Fibroblast of the aortic adventitia (primary cell): ENCODE measurements at regions not wholly inside any gene's neighbourhood (a gene's known extent, or its start where the extent isn't known, plus 50 kb on each side); places are given as distances from the start of the nearest gene placed in this dataset.
A peak's percentile ranks its signal among the peaks of the same experiment; 100 is the strongest.

Experiments
- DNase-seq: peaks from one replicate; pipeline ENCODE4 v3.0.0-alpha.2; 2010; ENCODE audit warnings: low read depth
- H3K4me3 ChIP-seq: 2 replicates; pipeline ENCODE4 v1.5.1; 2011; ENCODE audit warnings: low read depth, mild to moderate bottlenecking, control low read depth, low read length, moderate library complexity
- TF ChIP-seq, protein P1 (sequence below): IDR thresholded peaks from 2 replicates; pipeline ENCODE4 v1.5.1; 2011; ENCODE audit warnings: mild to moderate bottlenecking, low read length, control low read depth, inconsistent platforms; ENCODE audit not compliant: insufficient read depth

DNA sequence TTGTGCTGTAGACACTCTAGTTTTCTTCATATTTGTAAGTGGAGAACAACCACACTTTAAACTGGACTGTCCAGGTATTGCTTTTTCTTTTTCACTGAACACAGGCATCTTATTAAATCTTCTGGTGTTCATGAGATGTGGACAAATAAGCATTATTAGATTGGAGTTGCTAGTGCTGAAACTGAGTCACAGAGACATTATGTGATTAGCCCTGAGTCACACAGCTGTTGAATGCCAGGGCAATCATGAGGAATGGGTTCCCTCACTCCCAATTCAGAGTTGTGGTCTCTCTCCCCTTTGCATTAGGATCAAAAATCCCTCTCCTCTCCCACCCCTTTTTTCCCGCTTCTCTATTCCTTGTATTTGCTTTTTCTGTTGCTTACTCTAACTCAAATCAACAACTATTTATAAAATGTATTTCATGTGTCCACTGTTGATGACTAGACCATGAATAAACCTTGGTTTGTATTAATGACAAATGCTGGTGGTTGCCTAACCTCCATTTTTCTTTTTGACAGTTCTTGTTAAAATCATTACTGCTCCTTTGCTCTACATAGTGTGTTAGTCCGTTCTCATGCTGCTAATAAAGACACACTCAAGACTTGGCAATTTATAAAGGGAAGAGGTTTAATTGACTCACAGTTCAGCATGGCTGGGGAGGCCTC lies 738.2 kb downstream of the BRINP1 start:
- TF ChIP-seq, protein P1, sequence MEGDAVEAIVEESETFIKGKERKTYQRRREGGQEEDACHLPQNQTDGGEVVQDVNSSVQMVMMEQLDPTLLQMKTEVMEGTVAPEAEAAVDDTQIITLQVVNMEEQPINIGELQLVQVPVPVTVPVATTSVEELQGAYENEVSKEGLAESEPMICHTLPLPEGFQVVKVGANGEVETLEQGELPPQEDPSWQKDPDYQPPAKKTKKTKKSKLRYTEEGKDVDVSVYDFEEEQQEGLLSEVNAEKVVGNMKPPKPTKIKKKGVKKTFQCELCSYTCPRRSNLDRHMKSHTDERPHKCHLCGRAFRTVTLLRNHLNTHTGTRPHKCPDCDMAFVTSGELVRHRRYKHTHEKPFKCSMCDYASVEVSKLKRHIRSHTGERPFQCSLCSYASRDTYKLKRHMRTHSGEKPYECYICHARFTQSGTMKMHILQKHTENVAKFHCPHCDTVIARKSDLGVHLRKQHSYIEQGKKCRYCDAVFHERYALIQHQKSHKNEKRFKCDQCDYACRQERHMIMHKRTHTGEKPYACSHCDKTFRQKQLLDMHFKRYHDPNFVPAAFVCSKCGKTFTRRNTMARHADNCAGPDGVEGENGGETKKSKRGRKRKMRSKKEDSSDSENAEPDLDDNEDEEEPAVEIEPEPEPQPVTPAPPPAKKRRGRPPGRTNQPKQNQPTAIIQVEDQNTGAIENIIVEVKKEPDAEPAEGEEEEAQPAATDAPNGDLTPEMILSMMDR: no peak
- DNase-seq: no peak
- H3K4me3 ChIP-seq: no peak overlapping the region

GRCh38 chr9:118631956-118632355 lies 737.3 kb downstream of the BRINP1 start:
- TF ChIP-seq, protein P1: no peak
- no peak overlapping the region for H3K4me3 ChIP-seq
- DNase-seq: no peak

GRCh38 chr9:118635416-118635815 lies 733.8 kb downstream of the BRINP1 start:
- DNase-seq: no peak
- no peak overlapping the region for H3K4me3 ChIP-seq
- TF ChIP-seq, protein P1: no peak

- no peak for DNase-seq
- no peak overlapping the region for H3K4me3 ChIP-seq
Observed at GRCh38 chr9:118637681-118638080, 731.6 kb downstream of the BRINP1 start.

DNA sequence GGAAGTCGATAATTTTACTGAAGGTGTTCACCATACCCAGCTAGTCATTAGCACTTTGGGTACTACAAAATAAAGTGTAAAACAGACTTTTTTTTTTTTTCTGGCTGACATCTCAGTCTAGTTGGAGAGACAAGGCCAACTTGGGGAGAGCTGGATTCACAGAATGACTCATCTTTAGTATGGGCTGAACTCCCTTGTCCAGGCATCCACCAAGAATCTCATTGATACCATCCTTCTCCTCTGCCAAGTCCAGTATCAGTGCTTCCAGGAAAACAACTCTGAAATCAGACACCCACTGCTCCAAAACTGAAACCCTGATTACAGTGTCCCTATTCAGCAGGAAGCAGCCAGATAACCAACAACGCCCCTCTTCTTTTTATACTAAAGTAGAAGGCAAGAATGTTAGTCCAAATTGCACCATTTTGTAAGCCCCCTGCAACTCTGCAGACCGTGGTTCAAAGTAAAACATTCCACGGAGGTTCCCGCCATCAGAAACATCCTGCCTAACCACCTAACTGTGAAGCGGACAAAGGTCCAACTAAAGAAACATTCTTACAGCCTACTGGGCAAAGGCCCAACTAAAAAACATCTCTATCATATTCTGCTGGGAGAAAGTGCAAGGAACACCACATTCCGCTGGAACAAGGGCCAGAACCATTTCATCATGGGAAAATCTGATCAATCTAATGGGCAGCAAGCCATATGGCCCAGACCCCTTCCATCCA lies 728.2 kb downstream of the BRINP1 start:
- H3K4me3 ChIP-seq: no peak overlapping the region
- TF ChIP-seq, protein P1: no peak
- DNase-seq: peak; percentile 10

More at GRCh38 chr9:118637681-118638080, 731.6 kb downstream of the BRINP1 start:
- TF ChIP-seq, protein P1: no peak

DNA sequence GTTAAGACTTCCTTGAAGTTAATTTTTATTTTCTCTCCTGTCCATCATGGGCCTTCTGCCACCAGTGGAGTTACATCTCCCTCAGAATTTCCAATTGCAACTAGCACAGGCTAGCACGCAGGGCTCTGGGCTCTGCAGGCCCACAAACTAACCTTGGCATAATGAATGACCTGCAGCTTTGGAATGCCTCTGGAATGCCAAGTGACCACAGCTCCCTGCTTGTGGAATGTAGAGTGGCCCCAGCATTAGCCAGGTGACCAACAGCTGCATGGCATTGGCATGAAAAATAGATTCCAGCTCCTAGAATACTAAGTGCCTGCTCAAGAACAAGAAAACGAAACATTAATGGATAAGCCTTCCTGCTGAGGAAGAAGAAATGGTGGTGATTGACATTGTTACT lies 726.1 kb downstream of the BRINP1 start:
- DNase-seq: no peak
- no peak overlapping the region for H3K4me3 ChIP-seq
- TF ChIP-seq, protein P1: no peak
